Lower lobe of right lung (tissue), 2 donors: ENCODE measurements at regions not wholly inside any gene's neighbourhood (a gene's known extent, or its start where the extent isn't known, plus 50 kb on each side); places are given as distances from the start of the nearest gene placed in this dataset.

ENCODE experiments used
- ATAC-seq, 2 donors: fragments of 200-7000 bp; cut with Tn5 transposase; one replicate each; pipeline ENCODE4 v1.9.1; 2020 to 2022; ENCODE audit warnings: mild to moderate bottlenecking in 2 of 2, moderate library complexity in 2 of 2
- DNase-seq: peaks from one replicate; pipeline ENCODE4 v3.0.0-alpha.2; 2020
- H3K27ac ChIP-seq: fragments of 200-600 bp; one replicate; pipeline ENCODE4 v1.8.0; 2022
- H3K27me3 ChIP-seq: fragments of 200-600 bp; one replicate; pipeline ENCODE4 v1.8.0; 2022; ENCODE audit warnings: low read depth
- H3K36me3 ChIP-seq: fragments of 200-600 bp; one replicate; pipeline ENCODE4 v1.8.0; 2022; ENCODE audit warnings: mild to moderate bottlenecking
- H3K4me1 ChIP-seq: fragments of 200-600 bp; one replicate; pipeline ENCODE4 v1.8.0; 2022
- H3K4me3 ChIP-seq: fragments of 200-600 bp; one replicate; pipeline ENCODE4 v1.8.0; 2022; ENCODE audit warnings: mild to moderate bottlenecking
- H3K9me3 ChIP-seq: fragments of 200-600 bp; one replicate; pipeline ENCODE4 v1.8.0; 2022
- CTCF ChIP-seq: fragments of 200-600 bp; IDR thresholded peaks from one replicate; pipeline ENCODE4 v1.8.0; 2022; ENCODE audit warnings: antibody characterized with exemption, mild to moderate bottlenecking
- intact Hi-C: fragments of 100-400 bp; cut with DNase I; formaldehyde crosslinking; loops from one replicate; pipeline ENCODE4 v1.11.0; 2022
- donor health status: DM: no; HTN: yes; CAD: no; lungs with severe emphysema.

GRCh38 chr5:23613566-23613965 lies 106.2 kb downstream of the PRDM9 start:
- Histone ChIP-seq H3K36me3 (no peaks in the 10 kb centered on the region), H3K4me3 (no peak overlapping the region), H3K4me1 (no peaks in the 10 kb centered on the region), H3K27ac (no peak overlapping the region), H3K9me3 (peaks cover 5% of the 10 kb centered on the region), H3K27me3 (no peaks in the 10 kb centered on the region)
- DNase-seq = no peak
- TF ChIP-seq CTCF = no peak
- intact Hi-C loops = no loop called here
- no peak for ATAC-seq

GRCh38 chr5:23614422-23614821 lies 107.0 kb downstream of the PRDM9 start:
- DNase-seq (no peak), ATAC-seq (no peak)
- no peaks in the 10 kb centered on the region for H3K4me1 ChIP-seq
- no peak overlapping the region for H3K4me3 ChIP-seq
- no peaks in the 10 kb centered on the region for H3K36me3 ChIP-seq
- intact Hi-C loops = no loop called here
- no peak for TF ChIP-seq CTCF
- H3K27ac ChIP-seq = no peak overlapping the region
- H3K9me3 ChIP-seq = peaks cover 5% of the 10 kb centered on the region
- no peaks in the 10 kb centered on the region for H3K27me3 ChIP-seq

DNA sequence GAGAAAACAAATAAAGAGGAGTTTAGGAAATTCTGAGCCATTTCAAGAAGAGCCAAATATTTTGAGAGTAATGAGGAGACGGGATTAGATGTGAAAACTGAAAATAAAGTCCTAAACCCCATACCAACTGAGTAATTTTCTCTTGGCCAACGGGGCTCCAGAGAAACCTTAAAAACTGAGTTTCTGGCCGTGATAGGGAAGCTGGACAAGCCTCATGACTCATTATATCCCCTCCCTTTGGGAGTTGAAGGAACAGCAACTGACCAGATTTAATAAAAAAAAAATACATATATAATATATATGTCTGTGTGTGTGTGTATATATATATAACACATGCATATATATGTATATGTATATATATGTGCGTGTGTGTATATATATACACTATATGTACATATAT lies 119.6 kb downstream of the PRDM9 start:
- intact Hi-C loops = no loop called here
- DNase-seq (no peak), ATAC-seq (no peak)
- Histone ChIP-seq H3K27ac (no peak overlapping the region), H3K9me3 (no peaks in the 10 kb centered on the region), H3K36me3 (no peaks in the 10 kb centered on the region), H3K4me3 (no peak overlapping the region), H3K27me3 (no peaks in the 10 kb centered on the region), H3K4me1 (no peaks in the 10 kb centered on the region)
- no peak for TF ChIP-seq CTCF

DNA sequence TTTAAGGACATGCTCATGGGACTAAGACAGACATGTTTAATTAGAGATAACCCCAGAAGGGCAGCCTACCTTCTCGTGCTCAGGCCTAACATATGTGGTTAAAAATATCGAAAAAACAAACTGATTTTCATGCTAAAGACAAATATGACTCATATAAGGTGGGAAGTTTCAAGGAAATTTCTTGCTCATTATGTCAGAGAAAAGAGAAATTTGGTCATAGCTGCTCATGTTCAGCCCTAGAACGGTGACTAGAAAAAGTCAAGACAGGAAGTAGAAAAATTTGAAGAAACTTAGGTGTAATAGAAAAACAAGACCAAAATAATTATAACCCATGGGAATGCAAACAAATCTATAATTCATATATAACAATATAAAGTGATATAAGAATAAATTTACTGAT lies 120.6 kb downstream of the PRDM9 start:
- intact Hi-C loops = no loop called here
- Histone ChIP-seq H3K4me3 (no peak overlapping the region), H3K4me1 (no peaks in the 10 kb centered on the region), H3K9me3 (no peaks in the 10 kb centered on the region), H3K27ac (no peak overlapping the region), H3K36me3 (no peaks in the 10 kb centered on the region), H3K27me3 (no peaks in the 10 kb centered on the region)
- no peak for DNase-seq
- TF ChIP-seq CTCF = no peak
- ATAC-seq = no peak

GRCh38 chr5:23629396-23629795 lies 122.0 kb downstream of the PRDM9 start:
- DNase-seq (no peak), ATAC-seq (no peak)
- H3K9me3 ChIP-seq = no peaks in the 10 kb centered on the region
- no peaks in the 10 kb centered on the region for H3K27me3 ChIP-seq
- H3K27ac ChIP-seq = no peak overlapping the region
- no peaks in the 10 kb centered on the region for H3K36me3 ChIP-seq
- H3K4me3 ChIP-seq = no peak overlapping the region
- H3K4me1 ChIP-seq = no peaks in the 10 kb centered on the region
- TF ChIP-seq CTCF = no peak
- intact Hi-C loops = no loop called here
